C4-2B (cell line): ENCODE measurements at regions not wholly inside any gene's neighbourhood (a gene's known extent, or its start where the extent isn't known, plus 50 kb on each side); places are given as distances from the start of the nearest gene placed in this dataset.

Experiments
- H3K27ac ChIP-seq: fragments of 450-650 bp; 2 replicates; pipeline ENCODE4 v1.5.1; 2017
- ZFX ChIP-seq: fragments of 450-650 bp; IDR thresholded peaks from 2 replicates; pipeline ENCODE4 v1.6.1; 2017
- TF ChIP-seq, protein P1 (sequence below): fragments of 450-650 bp; conservative IDR thresholded peaks from 2 replicates; pipeline ENCODE4 v1.5.1; 2017; ENCODE audit warnings: mild to moderate bottlenecking

GRCh38 chr1:80258659-80259058, 1252.1 kb upstream of the ADGRL4 start:
- H3K27ac ChIP-seq: no peak overlapping the region
- no peak for TF ChIP-seq ZFX
- TF ChIP-seq, protein P1, sequence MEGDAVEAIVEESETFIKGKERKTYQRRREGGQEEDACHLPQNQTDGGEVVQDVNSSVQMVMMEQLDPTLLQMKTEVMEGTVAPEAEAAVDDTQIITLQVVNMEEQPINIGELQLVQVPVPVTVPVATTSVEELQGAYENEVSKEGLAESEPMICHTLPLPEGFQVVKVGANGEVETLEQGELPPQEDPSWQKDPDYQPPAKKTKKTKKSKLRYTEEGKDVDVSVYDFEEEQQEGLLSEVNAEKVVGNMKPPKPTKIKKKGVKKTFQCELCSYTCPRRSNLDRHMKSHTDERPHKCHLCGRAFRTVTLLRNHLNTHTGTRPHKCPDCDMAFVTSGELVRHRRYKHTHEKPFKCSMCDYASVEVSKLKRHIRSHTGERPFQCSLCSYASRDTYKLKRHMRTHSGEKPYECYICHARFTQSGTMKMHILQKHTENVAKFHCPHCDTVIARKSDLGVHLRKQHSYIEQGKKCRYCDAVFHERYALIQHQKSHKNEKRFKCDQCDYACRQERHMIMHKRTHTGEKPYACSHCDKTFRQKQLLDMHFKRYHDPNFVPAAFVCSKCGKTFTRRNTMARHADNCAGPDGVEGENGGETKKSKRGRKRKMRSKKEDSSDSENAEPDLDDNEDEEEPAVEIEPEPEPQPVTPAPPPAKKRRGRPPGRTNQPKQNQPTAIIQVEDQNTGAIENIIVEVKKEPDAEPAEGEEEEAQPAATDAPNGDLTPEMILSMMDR: no peak

DNA sequence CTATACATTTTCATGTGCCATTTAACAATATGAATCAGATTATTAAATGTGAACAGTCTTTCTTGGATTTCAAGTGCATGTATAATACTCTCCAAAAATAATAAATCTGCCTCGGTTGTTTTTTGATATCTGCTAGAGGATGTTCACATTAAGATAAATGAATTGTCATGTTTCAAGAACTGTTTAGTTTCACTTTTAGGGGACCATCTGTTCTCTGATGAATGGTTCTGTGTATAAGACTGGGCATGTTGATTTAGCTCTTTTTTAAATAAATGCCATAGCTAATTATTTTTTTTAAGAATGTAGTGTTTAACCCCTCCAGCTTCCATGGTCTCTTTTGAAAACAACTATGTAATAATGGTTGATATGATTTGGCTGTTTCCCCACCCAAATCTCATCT, 1245.1 kb upstream of the ADGRL4 start:
- H3K27ac ChIP-seq: no peak overlapping the region
- TF ChIP-seq ZFX: no peak
- TF ChIP-seq, protein P1: no peak

DNA sequence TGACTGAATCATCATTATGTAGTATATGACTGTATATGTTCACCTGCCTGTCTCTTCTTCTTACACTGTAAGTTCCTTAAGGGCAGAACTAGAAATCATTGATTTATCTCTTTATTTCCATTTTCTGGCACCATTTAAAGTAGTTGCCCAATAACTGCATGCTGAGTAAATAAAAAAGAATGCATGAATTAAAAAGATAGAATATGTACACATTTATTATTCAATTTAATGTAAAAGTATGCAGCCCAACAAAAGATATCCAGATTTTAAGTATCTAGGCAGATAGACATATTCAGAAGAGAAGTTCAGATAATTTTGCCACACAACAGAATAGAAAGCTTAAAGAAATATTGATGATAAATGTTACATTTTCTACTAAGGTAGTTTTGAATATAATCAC, 1244.6 kb upstream of the ADGRL4 start:
- H3K27ac ChIP-seq: no peak overlapping the region
- TF ChIP-seq ZFX: no peak
- TF ChIP-seq, protein P1: no peak

GRCh38 chr1:80250573-80251168, 1244.1 kb upstream of the ADGRL4 start:
- no peak overlapping the region for H3K27ac ChIP-seq

DNA sequence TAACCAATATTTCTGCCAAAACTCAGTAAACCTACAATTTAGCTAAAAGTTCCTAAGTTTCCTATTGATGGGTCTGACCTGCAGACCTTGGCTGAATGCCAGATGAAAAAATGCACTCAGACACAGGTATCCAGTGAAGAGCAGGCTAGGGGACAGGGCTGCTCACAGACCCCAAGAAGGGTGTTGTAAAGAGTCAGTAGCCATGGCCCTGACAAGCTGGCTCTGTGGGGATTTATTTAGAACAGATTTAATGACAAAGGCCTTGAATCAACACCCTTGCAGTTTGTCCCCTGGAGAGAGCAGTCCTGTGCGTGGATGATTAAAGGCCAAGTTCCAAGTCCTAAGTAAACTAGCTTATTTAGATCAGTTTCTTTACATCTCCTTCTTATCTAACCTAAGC, 1243.2 kb upstream of the ADGRL4 start:
- no peak overlapping the region; the same call in 1 of the 2 replicates for H3K27ac ChIP-seq
- TF ChIP-seq ZFX: no peak
- TF ChIP-seq, protein P1: no peak

More at GRCh38 chr1:80250573-80251168, 1244.1 kb upstream of the ADGRL4 start:
- TF ChIP-seq, protein P1: no peak
- TF ChIP-seq ZFX: no peak

DNA sequence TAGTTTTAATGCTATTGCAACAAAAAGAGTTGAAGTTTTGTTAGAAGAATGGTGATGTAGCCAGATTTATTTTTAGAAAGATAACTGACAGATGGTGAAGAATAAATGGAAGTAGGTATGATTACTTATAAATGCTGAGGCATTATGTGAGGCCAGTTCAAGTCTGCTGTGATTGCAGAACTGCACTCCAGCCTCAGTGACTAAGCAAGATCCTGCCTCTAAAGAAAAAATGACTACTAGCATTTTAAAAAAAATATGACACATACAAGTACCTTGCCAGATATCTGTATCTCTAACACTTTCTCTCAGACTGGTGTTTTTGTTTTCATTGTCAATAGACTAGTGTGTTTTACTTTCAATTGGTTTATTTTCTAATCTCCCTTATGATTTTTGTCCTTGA, 1242.4 kb upstream of the ADGRL4 start:
- no peak for TF ChIP-seq ZFX
- TF ChIP-seq, protein P1: no peak

DNA sequence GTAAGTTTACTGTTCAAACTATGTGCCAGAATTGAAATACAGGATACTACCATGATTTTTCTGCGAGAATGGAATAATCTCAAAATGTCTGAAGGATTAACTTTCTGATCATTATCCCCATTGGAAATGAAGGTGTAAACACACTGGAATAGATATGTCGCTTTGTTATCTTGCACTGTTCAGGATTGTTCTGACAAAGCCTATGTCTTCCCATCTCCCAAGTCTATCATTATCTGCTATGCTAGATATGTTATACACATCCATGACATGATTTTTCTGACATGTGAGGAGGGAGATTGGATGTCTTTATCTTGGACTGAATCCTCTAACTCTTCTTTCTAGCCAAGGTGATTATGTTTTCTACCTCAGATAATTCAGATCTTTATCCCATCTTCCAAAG, 1239.3 kb upstream of the ADGRL4 start:
- TF ChIP-seq ZFX: no peak
- TF ChIP-seq, protein P1: no peak
- no peak overlapping the region for H3K27ac ChIP-seq

More for the DNA sequence above, 1242.4 kb upstream of the ADGRL4 start:
- no peak overlapping the region for H3K27ac ChIP-seq
